ENCODE measurements at regions not wholly inside any gene's neighbourhood (a gene's known extent, or its start where the extent isn't known, plus 50 kb on each side); places are given as distances from the start of the nearest gene placed in this dataset.

DNA sequence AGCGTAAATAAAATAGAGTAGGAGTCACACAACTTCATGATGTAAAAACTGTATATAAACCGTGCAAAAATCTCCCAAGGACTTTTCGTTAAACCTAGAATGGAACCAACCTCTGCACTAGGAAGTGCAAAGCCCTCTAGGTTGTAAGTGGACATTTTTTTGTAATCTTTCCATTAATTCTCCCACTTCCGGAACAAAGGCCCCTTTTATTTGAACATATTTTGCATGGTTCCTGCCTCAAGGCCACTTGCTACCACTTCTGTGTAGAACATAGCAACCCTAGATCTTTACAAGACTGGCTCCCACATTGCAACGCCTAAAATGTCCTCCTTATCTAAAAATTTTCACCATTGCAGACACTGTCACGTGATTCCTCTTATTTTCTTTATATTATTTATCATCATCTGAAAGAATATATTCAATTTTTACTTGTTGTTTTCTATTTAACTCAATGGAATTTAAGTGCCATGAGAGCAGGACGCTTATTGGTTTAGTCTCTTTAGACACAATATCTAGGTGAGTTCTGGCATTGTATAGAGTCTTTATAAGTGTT is 249.6 kb upstream of the TMEFF2 start:
- TF ChIP-seq, protein P1, sequence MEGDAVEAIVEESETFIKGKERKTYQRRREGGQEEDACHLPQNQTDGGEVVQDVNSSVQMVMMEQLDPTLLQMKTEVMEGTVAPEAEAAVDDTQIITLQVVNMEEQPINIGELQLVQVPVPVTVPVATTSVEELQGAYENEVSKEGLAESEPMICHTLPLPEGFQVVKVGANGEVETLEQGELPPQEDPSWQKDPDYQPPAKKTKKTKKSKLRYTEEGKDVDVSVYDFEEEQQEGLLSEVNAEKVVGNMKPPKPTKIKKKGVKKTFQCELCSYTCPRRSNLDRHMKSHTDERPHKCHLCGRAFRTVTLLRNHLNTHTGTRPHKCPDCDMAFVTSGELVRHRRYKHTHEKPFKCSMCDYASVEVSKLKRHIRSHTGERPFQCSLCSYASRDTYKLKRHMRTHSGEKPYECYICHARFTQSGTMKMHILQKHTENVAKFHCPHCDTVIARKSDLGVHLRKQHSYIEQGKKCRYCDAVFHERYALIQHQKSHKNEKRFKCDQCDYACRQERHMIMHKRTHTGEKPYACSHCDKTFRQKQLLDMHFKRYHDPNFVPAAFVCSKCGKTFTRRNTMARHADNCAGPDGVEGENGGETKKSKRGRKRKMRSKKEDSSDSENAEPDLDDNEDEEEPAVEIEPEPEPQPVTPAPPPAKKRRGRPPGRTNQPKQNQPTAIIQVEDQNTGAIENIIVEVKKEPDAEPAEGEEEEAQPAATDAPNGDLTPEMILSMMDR (IDR thresholded peaks at IDR 0.05; ENCODE audit: low read length): no peak
- TF ChIP-seq EZH2 (optimal IDR thresholded peaks at IDR 0.05; ENCODE audit: low read depth, low read length): no peak
